ENCODE measurements at regions not wholly inside any gene's neighbourhood (a gene's known extent, or its start where the extent isn't known, plus 50 kb on each side); places are given as distances from the start of the nearest gene placed in this dataset.
"Not testable (repeated sequence)": the region's sequence is repeated elsewhere in the genome, so short reads cannot be mapped to it uniquely, and the experiment has no call there.

DNA sequence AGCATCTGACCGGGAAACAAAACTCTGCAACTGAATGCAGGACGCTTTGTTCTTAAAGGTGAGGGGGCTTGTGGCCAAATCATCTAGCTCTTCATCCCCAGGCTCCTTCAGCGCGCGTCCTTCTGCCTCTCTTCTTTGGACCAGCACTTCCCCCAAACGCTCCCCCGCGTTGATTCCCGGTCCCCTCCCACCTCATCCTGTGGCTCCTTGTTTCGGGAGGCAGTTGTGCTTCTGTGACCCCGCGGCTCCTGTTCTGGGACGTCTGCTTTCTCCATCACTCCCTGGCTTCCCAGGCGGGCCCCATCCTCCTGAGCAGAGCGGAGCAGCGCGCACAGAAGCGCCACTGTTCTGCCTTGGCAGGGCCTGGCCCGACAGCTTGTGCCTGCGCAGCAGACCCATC, 109.7 kb upstream of the ZNG1E start:
- not testable (repeated sequence) for ATAC-seq

DNA sequence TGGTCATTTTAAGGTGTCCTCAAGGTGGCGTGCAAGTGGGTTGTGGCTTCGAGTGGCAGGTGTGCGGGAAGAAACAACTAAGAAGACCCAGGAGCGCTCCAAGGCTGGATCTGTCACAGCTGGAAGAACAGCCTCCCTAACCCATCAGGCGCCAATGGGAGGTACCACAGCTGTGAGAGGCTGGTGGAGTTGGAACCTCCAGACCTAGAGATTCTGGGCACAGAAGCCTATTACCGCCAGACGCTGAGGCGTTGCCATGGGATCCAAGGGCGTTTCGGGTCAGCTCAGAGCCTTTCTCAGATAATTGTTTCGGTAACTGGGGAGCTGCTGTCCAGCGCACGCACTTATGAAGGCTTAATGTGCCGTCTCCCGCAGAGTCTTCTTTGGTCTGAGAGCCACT, 156.7 kb upstream of the ZNG1E start:
- not testable (repeated sequence) for ATAC-seq

DNA sequence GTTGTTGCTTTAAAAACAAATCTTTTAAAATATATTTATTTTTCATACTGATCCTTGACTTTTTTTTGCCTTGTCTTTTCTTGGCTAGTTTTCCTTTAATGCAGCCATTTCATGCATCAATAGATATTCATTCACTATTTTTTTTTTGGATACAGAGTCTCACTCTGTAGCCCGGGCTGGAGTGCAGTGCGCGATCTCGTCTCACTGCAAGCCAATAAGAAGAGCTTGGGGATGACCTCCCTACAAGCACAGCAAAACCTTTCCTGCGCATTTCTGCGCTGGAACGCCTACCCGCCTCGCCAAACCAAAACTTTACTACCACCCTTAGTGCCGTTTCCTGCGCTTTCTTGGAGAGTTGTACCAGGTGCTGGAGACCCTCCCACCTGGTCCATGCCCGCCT, 161.3 kb upstream of the ZNG1E start:
- not testable (repeated sequence) for ATAC-seq

DNA sequence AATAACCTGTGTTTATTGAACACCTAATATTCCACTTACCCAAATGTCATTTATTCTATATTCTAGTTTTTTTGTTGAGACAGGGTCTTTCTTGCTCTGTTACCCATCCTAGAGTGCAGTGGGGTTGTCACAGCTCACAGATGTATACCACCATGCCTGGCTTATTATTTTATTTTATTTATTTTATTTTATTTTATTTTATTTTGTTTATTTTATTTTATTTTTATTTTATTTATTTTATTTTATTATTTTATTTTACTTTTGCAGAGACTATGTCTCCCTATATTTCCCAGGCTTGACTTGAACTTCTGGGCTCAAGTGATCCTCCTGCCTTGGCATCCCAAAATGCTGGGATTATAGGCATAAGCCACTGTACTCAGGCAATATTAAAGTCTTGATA, 167.8 kb upstream of the ZNG1E start:
- not testable (repeated sequence) for ATAC-seq

DNA sequence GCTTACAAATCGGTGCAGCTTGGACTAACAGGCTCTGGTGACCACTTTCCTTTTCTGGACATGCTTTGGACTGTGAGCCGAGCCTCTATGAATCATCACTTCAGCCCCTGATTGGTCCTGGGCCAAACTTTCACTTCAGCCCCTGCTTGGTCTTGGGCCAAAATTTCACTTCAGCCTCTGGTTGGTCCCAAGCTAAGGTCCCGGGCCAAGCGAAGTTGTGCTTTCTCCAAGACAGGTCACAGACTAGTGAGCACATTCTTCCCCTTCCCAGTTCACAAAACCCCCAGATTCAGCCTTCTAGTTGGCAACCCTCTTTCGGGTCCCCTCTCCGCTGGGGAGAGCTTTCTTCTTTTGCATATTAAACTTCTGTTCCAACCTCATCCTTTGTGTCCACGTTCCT, 171.0 kb upstream of the ZNG1E start:
- ATAC-seq = not testable (repeated sequence)

DNA sequence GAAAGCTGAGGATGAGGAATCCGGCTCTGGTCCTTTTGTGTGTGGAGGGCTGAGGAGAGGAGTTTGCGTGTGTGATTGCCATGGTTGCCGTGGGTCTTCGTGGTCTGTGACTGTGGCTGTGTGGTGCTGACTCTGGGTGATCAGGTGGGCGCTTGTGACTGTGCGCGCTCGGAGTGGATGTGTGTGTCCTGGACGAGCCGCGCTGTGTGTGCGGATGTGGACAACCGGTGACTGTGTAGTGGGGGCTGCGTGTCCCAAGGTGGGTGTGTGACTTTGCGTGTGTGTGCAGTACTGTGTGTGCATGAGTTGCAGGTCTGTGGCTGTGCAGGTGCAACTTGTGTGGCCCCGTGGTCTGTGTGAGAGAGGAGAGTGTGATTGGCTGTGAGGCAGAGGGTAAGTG, 172.0 kb upstream of the ZNG1E start:
- not testable (repeated sequence) for ATAC-seq

DNA sequence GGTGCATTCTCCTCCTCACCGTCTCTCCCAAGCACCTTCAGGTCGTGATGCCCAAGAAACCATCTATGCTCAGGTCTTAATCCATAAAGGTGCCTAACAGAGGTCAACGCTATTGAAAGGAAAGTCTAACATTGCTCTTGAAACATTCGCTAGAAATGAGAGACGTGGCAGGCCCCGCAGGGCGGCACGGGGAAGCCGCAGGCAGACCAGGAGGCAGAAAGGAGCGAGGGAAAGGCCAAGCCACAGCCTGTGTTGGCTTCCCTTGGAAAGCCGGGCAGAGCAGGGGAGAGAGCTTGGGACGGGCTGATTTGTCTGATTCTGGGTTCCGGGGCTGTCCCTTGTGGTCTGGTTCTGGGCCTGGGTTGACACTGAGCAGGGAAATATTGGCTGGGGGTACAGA, 192.8 kb upstream of the ZNG1E start:
- not testable (repeated sequence) for ATAC-seq

DNA sequence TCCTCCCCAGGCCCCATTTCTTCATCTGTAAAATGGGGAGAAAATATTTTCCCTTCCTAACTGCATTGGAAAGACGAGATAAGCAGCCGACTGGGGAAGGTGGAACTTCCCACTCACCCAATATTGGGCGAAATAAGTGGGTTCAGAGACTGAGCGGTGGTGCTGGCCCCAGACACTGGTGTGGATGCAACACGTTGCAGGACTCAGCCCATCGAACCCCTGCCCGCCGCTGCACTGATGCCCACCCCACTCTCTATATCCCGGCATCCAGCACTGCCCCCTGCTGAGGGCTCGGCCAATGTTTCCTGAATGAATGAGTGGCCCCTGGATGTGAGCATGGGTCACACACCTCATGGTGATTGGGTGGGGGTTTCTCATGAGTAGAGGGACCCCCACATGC, 194.4 kb upstream of the ZNG1E start:
- ATAC-seq = not testable (repeated sequence)

DNA sequence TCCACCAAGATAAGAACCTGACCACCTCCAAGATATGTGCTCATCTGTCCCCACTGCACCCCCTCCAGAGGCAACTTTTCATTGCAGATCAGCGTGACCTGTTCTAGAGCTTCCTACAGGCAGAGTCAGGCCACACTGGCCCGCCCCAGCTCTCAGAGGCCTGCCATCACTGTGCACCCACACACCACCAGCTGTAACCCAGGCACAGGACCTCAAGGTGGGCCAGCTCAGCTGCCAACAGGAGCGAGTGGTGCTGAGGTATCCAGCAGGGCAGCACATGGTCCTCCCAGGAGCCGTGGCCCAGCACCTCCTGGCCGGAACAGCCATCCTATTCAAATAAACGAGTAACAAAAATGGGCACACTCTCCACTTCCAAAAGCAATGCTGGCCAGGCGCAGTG, 189.9 kb upstream of the FOXD4L5 start:
- ATAC-seq = not testable (repeated sequence)

DNA sequence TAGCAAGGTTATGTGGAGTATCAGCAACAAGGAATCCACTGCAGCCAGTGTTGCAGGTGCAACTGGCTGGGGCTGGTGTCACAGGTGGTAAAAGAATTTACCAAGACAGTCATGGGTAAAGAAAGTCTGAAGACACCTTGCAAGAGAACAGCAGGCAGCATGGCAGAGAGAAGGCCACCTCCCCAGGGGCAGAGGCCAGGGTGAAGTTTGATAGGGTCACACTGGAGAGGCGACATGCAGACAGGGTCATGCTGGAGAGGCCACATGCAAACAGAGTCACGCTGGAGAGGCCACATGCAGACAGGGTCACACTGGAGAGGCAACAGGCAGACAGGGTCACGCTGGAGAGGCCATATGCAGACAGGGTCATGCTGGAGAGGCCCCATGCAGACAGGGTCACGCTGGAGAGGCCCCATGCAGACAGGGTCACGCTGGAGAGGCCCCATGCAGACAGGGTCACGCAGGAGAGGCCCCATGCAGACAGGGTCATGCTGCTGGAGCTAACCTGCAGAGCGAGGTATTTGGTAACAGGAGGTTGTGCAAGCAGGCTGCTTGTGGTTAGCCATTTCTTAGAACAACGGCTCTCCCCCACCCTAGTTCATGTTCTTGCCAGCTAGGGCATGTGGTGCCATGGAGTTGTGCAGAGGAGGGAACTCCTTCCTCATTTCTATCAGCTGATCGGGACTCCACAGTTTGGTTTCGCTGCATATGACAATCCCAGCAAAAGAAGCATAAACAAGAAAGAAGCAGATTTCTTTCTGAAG, 188.2 kb upstream of the FOXD4L5 start:
- ATAC-seq = not testable (repeated sequence)

DNA sequence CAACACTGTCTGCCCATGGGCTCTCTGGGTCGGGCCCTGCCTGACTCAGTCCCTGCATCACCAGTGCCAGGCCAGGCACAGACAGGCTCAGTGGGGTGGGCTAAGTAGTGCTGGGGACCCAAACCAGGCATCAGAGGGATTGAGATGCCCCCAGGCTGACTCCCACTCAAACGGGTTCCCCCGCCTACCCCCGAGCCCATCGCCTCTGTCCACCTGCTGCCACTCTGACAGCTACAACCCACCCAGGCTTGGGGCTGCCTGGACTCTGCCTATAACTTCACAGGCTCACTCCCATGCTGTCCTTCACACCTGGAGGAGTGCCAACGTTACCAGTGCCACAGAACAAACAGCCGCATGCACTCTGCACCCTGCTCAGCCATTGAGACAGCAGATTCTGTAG, 186.1 kb upstream of the FOXD4L5 start:
- ATAC-seq = not testable (repeated sequence)

DNA sequence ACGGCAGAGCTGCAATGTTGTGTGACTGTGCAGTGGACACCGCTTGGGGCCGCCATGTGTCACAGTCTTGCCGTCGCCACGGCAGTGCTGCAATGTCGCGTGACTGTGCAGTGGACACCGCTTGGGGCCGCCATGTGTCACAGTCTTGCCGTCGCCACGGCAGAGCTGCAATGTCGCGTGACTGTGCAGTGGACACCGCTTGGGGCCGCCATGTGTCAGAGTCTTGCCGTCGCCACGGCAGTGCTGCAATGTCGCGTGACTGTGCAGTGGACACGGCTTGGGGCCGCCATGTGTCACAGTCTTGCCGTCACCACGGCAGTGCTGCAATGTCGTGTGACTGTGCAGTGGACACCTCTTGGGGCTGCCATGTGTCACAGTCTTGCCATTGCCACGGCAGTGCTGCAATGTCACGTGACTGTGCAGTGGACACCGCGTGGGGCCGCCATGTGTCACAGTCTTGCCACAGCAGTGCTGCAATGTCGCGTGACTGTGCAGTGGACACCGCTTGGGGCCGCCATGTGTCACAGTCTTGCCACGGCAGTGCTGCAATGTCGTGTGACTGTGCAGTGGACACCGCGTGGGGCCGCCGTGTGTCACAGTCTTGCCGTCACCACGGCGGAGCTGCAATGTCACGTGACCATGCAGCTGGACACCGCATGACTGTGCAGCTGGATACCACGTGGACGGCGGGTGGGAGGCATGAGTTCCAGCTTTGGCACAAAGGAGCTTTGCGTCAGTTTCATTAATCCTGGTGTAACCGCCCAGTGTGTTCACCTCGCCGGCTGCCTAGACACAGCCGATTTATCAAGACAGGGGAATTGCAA, 182.1 kb upstream of the FOXD4L5 start:
- not testable (repeated sequence) for ATAC-seq

DNA sequence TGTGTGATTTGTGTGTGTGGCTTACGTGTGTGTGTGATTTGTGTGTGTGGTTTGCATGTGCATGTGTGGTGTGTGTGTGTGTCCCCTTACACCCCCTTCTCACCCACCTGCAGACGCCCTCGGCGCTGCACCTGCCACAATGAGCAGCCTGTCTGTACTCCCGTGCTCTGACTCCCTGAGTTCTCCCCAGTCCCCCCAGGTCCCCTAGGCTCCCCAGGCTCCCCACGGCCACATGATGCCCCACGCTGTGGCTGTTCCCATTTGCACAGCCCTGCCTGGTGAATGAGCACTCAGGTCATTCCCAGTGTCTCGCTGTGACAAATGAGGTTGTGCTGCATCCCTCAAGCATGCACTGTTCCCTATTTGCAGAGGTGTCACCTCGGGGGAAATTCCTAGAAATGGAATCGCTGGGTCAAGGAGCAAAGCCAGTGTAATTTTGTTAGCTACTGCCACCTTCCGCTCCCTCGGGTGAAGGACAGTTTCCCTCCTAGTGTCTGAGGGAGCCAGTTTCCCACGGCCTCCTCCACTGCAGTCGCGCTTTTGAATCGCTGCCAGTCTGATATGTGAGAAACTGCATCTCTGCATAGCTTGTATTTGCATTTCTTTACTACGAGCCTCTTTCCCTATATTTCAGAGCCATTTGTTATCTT, 180.4 kb upstream of the FOXD4L5 start:
- ATAC-seq = not testable (repeated sequence)

DNA sequence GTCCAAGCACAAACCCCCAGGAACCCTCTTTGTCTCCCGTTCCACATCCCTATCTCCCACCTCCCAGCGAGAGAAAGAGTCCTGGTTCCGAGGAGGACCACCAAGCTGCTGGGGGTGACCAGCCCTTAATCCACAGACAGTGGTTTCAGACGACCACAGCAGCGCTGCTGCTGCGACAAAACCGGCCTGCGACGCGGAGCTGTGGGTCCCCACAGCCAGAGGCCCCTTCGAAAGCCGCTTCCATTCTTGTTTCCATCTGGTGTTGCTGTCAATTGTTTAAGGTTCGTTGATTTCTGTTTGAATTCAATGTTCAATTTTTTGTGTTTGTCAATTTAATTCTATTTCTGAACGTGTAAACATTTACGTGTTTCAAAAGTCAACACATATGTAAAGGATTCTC, 177.5 kb upstream of the FOXD4L5 start:
- not testable (repeated sequence) for ATAC-seq

DNA sequence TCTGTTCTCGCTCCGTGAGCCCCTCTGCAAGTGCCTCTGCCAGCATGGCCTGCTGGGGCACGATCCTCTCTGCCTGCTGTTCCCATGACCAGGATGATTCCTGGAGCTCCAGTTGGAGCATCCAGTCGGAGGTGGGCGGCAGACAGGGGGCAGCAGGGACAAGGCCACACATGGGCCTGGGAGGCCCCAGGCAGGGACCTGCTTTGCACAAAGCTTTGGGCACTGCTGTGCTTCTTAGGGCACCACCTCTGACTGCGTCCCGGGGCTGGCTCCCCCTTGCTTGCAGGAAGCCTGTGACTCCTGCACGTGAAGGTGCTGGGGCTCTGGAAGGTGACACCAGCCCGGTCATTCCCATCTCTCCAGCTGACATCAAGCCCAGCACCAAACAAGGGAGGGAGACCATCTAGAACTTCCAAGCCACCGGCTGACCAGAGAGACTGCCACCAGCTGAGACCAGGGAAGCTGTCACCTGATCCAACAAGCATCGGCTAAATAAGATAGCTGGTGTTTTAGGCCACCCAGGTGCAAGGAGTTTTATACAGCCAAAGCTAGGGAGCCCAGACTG, 174.8 kb upstream of the FOXD4L5 start:
- ATAC-seq = no peak

DNA sequence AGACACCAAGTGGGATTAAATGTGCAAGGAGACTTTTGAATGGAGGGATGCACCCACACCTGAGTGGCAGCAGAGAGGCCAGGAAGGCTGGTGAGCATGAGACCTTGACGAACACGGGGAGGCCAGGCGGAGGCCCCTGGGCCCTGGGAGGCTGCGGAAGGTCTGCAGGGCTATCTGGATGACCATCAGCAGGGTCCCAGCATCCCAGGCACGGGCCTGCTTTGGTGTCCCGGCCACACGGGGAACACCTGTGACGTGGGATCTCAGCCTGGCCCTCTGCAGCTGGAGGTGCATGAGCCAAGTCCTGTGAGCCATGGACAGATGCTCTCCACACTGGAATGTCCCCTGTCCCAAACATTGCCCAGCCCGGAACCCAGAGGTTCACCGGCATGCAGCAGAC, 174.0 kb upstream of the FOXD4L5 start:
- ATAC-seq = no peak

DNA sequence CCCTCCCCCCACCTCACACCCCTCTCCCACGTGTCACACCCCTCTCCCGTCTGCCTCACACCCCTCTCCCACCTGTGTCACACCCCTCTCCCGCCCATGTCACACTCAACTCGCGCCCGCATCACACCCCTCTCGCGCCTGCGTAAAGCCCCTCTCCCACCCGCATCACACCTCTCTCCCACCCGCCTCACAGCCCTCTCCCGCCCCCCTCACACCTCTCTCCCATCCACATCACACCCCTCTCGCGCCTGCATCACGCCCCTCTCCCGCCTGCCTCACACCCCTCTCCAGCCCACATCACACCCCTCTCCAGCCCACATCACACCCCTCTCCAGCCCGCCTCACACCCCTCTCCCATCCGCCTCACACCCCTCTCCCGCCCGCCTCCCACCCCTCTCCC, 173.5 kb upstream of the FOXD4L5 start:
- ATAC-seq = no peak

DNA sequence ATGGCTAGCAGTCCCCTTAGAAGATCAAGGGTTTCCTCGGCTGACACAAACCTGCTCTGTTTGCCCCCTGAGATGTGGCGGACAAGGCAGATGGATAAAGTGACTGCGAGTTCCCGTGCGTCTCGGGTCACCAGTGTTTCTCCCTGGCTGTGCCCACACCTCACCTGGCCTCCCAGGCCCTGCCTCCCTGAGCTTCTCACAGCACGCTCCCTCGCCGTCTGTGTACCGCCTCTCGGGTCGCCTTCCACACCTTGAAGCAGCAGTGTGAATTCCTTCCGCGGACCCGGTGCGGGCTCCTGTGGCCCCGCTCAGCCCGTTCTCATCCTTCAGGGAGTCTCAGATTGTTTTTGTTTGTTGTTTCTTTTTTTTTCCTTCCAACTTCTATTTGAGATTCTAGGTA, 172.0 kb upstream of the FOXD4L5 start:
- not testable (repeated sequence) for ATAC-seq

DNA sequence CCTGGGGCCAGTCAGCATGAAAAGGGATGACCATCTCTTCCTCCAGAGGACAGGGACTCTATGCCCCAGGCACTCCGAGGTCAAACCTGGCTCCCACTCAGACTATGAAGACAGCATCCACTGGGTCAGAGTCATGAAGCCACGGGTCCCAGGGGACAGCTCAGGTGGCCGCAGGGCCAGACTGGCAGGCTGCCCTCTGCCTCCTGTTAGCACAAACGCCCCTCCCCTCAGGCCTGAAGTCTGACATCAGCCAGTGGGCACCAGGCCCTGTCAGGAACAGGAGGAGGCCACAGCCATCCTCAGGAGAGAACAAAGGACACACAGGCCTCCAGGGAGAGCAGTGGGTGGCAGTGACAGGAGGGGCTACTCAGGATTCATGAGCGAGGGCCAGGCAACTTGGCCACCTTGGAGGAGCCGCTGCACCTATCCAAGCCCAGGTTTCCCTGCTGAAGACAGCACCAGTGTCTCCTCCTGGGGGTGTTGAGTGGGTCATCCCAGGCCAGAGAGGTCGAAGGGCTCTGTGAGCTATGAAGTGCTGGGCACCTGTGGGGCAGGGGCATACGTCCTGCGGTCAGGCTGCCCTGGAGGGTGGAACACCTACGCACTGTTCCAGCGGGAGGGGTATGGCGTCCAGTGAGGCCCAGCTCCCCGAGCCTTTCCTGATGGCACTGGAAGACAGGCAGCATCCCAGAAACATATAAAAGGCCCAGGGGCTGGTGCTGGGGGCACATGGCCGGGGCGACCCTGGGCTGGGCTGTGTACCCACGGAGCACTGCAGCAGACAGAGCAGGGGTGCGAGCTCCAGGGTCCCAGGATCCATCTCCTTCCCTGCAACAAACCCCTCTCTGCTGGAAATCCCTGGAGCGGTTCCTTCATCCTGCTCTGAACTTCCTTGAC, 171.0 kb upstream of the FOXD4L5 start:
- ATAC-seq = not testable (repeated sequence)

DNA sequence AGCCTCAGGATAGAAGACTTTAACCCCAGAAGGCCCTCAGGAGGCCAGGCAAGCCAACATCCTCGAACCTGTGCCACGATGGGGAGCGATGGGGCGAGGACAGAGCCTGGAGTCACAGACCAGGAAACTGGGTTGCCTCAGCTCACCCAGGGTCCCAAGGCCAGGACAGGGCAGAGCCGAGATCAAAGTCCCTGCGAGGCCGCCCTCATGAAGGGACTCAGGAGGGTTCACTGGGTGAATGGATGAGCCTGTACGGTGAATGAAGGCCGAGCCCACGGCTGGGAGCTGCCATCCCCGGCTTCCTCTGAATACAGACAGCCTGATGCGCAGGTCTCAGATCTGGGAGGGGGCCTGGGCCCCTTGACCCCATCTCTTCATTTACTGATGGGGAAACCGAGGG, 170.1 kb upstream of the FOXD4L5 start:
- ATAC-seq = not testable (repeated sequence)

DNA sequence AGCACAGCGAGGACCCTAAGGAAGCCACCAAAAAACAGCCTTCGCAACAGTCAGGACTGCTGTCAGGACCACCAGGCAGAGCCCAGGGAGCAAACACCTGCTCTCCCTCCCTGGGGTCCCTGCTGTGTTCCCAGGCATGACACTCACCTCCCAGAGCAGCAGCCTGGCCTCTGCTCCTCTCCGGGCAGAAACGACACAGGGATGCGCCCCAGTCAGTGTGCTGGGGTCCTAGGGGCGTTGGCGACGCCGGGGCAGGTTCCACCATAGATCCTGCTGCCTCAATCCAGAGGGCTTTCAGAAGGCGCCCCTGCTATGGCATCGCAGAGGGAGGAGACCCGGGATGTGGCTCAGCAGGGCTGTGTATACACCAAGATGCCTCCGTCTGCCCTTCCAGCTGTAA, 169.7 kb upstream of the FOXD4L5 start:
- not testable (repeated sequence) for ATAC-seq

DNA sequence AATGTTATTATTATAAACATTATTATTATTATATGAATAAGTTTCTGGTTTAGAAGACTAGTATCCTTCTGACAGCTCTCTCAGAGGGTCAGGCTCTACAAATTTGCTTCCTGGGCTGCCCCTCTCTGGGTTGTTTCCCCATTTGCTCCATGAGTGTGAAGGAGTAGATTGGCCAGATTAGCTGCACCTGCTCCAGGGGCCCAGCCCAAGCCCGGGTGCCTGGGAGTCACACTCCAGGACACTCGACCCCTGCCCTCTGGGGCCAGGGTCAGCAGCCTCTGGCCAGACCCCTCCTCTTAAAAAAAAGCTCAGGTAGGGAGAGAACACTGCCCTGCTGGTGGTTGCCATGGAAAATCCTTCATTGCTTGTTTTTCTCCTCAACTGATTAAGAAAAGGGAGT, 169.0 kb upstream of the FOXD4L5 start:
- not testable (repeated sequence) for ATAC-seq

Data from activated CD4-positive, CD25-positive, alpha-beta regulatory T cell treated with anti-CD3 and anti-CD28 coated beads, Interleukin-2, amount 50 U/mL, for 24 hours (primary cell).